K562 (cell line): ENCODE measurements at regions not wholly inside any gene's neighbourhood (a gene's known extent, or its start where the extent isn't known, plus 50 kb on each side); places are given as distances from the start of the nearest gene placed in this dataset.

Experiments
- C11orf30 ChIP-seq: fragments of 450-650 bp; IDR thresholded peaks from 2 replicates; pipeline ENCODE4 v1.6.1; 2016; ENCODE audit warnings: low read depth, mild to moderate bottlenecking
- CHD7 ChIP-seq: fragments of 200-600 bp; sonication (generic); IDR thresholded peaks from one replicate; pipeline ENCODE4 v1.6.1; 2012; ENCODE audit warnings: mild to moderate bottlenecking, low read depth, low read length, inconsistent platforms
- EGR1 ChIP-seq: fragments of 450-650 bp; conservative IDR thresholded peaks from 2 replicates; pipeline ENCODE4 v1.6.1; 2017; ENCODE audit warnings: mild to moderate bottlenecking
- ILK ChIP-seq: fragments of 450-650 bp; IDR thresholded peaks from 2 replicates; pipeline ENCODE4 v1.6.1; 2016; ENCODE audit warnings: missing genetic modification characterization, low read depth, mild to moderate bottlenecking, missing compliant biosample characterization, moderate library complexity, borderline replicate concordance
- KLF6 ChIP-seq: fragments of 250-450 bp; sonication (Bioruptor Pico); IDR thresholded peaks from 2 replicates; pipeline ENCODE4 v1.4.0; 2020; ENCODE audit warnings: mild to moderate bottlenecking, moderate library complexity, borderline replicate concordance
- LEF1 ChIP-seq: fragments of 450-650 bp; IDR thresholded peaks from 2 replicates; pipeline ENCODE4 v1.6.1; 2016; ENCODE audit warnings: mild to moderate bottlenecking
- RBM17 ChIP-seq: fragments of 200-400 bp; formaldehyde crosslinking; IDR thresholded peaks from 2 replicates; pipeline ENCODE4 v1.6.1; 2017; ENCODE audit warnings: low read depth, mild to moderate bottlenecking, low read length, borderline replicate concordance
- RHOXF2B ChIP-seq: fragments of 250-450 bp; sonication (Bioruptor Pico); conservative IDR thresholded peaks from 2 replicates; pipeline ENCODE4 v1.5.1; 2021
- TBP ChIP-seq: optimal IDR thresholded peaks from 2 replicates; pipeline ENCODE3; 2011; ENCODE audit warnings: low read depth, low read length, improper control_type of control experiment
- ZBTB34 ChIP-seq: fragments of 250-450 bp; sonication (Bioruptor Pico); IDR thresholded peaks from 2 replicates; pipeline ENCODE4 v1.8.0; 2021; ENCODE audit warnings: mild to moderate bottlenecking, moderate library complexity
- ZBTB7A ChIP-seq: IDR thresholded peaks from 2 replicates; pipeline ENCODE4 v1.6.1; 2011; ENCODE audit warnings: low read depth, mild to moderate bottlenecking, low read length, moderate library complexity, borderline replicate concordance; ENCODE audit not compliant: control insufficient read depth
- ZC3H8 ChIP-seq: fragments of 450-650 bp; IDR thresholded peaks from 2 replicates; pipeline ENCODE4 v1.6.1; 2017
- ZNF12 ChIP-seq: sonication (generic); formaldehyde crosslinking; IDR thresholded peaks from 2 replicates; pipeline ENCODE4 v1.4.0; 2020; ENCODE audit warnings: mild to moderate bottlenecking, missing genetic modification reagents
- ZNF282 ChIP-seq: sonication (generic); formaldehyde crosslinking; IDR thresholded peaks from 2 replicates; pipeline ENCODE4 v1.8.1; 2023; ENCODE audit warnings: missing genetic modification reagents
- ZNF431 ChIP-seq: sonication (generic); formaldehyde crosslinking; IDR thresholded peaks from 2 replicates; pipeline ENCODE4 v1.8.0; 2022; ENCODE audit warnings: mild to moderate bottlenecking, missing genetic modification reagents
- ZNF57 ChIP-seq: fragments of 450-650 bp; formaldehyde crosslinking; IDR thresholded peaks from 2 replicates; pipeline ENCODE4 v1.4.0; 2020; ENCODE audit warnings: mild to moderate bottlenecking, moderate library complexity

DNA sequence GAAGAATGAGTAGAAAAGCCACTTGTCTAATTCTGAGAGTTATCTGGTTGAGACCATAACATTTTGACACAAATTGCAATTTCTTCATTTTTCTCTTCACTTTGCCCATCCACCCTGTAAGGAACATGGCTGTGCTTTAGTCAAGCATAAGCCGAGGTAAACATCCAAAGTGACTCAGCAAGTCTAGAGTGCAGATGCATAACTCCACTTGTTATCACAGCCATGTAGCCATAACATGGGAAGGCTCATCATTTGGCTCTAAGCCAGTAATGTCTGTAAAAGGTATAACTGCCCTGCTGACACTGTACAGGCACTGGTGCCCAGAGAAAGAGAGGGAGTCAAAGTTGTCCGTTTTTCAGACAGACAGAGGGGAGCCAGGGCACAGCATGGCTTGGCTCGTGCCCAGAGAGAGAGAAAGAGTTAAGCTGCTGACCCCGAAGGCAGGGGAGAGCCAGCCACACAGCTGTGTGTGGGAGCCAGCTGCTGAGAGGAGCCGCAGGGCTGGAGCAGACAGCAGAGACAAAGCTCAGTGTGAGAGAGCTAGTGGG is 76.9 kb upstream of the EXOC1L start (continued):
- TF ChIP-seq ILK (tag) (0 out of 2 replicates have a peak, but pooled peaks have one; percentile 64), RHOXF2B (peak; percentile 93), CHD7 (no peak), KLF6 (CRISPR knock-in tag) (peak; percentile 98), ZC3H8 (no peak), ZNF12 (CRISPR knock-in tag) (no peak), TBP (no peak), C11orf30 (peak; percentile 92), ZNF431 (CRISPR knock-in tag) (no peak), RBM17 (no peak), ZNF282 (no peak), EGR1 (no peak), LEF1 (no peak), ZBTB7A (no peak), ZNF57 (0 out of 2 replicates have a peak, but pooled peaks have one; percentile 13), ZBTB34 (CRISPR knock-in tag) (0 out of 2 replicates have a peak, but pooled peaks have one; percentile 44)
